Suprapubic skin (tissue), 4 donors: ENCODE measurements at regions not wholly inside any gene's neighbourhood (a gene's known extent, or its start where the extent isn't known, plus 50 kb on each side); places are given as distances from the start of the nearest gene placed in this dataset.
A peak's percentile ranks its signal among the peaks of the same experiment; 100 is the strongest.

Source experiments
- DNase-seq, 2 donors: peaks; one replicate each; pipeline ENCODE4 v3.0.0-alpha.2; 2019; ENCODE audit warnings: low spot score in 2 of 2
- H3K27ac ChIP-seq: fragments of 200-600 bp; sonication (generic); one replicate; pipeline ENCODE4 v1.5.1; 2019
- H3K27me3 ChIP-seq: fragments of 200-600 bp; sonication (generic); one replicate; pipeline ENCODE4 v1.5.1; 2019
- H3K36me3 ChIP-seq: fragments of 200-600 bp; sonication (generic); one replicate; pipeline ENCODE4 v1.5.1; 2019
- H3K4me1 ChIP-seq: fragments of 200-600 bp; sonication (generic); one replicate; pipeline ENCODE4 v1.5.1; 2019
- H3K4me3 ChIP-seq: fragments of 200-600 bp; sonication (generic); one replicate; pipeline ENCODE4 v1.5.1; 2019; ENCODE audit warnings: mild to moderate bottlenecking
- H3K9me3 ChIP-seq: fragments of 200-600 bp; sonication (generic); one replicate; pipeline ENCODE4 v1.5.1; 2019
- CTCF ChIP-seq, 2 donors: fragments of 200-600 bp in 1 of 2; fragments of 450-650 bp in 1 of 2; sonication (generic) in 1 of 2; IDR thresholded peaks; one replicate each; pipeline ENCODE4 v1.5.1; 2016 to 2019; ENCODE audit warnings: antibody characterized with exemption in 2 of 2, mild to moderate bottlenecking in 1 of 2, moderate library complexity in 1 of 2
- EP300 ChIP-seq: sonication (generic); formaldehyde crosslinking; IDR thresholded peaks from one replicate; pipeline ENCODE4 v1.6.1; 2017; ENCODE audit warnings: antibody characterized with exemption
- POLR2A ChIP-seq, 2 donors: fragments of 450-650 bp; IDR thresholded peaks; one replicate each; pipeline ENCODE4 v1.6.1; 2017; ENCODE audit warnings: antibody characterized with exemption in 2 of 2, mild to moderate bottlenecking in 2 of 2, moderate library complexity in 2 of 2
- POLR2AphosphoS5 ChIP-seq, 3 donors: sonication (generic); formaldehyde crosslinking; IDR thresholded peaks; one replicate each; pipeline ENCODE4 v1.6.1; 2017; ENCODE audit warnings: antibody characterized with exemption in 3 of 3
- WGBS: methylation state at CpG from one replicate; pipeline ENCODE4 v1.1.5; 2018; 5-methylcytosine and 5-hydroxymethylcytosine counted together

- no peak for DNase-seq
- Histone ChIP-seq H3K9me3 (no peaks in the 10 kb centered on the region), H3K27ac (no peak overlapping the region), H3K36me3 (no peaks in the 10 kb centered on the region), H3K27me3 (no peaks in the 10 kb centered on the region), H3K4me3 (no peak overlapping the region), H3K4me1 (peaks cover 5% of the 10 kb centered on the region)
- 91% methylated on average over 6 of the region's 6 CpGs for WGBS
- TF ChIP-seq EP300 = no peak
- no peak for TF ChIP-seq CTCF (IDR thresholded peaks at IDR 0.05)
- TF ChIP-seq POLR2A (IDR thresholded peaks at IDR 0.05) = no peak
- TF ChIP-seq POLR2AphosphoS5 (IDR thresholded peaks at IDR 0.05) = no peak
These were observed 60.3 kb upstream of the KLF3 start for GRCh38 chr4:38603652-38604051.

DNA sequence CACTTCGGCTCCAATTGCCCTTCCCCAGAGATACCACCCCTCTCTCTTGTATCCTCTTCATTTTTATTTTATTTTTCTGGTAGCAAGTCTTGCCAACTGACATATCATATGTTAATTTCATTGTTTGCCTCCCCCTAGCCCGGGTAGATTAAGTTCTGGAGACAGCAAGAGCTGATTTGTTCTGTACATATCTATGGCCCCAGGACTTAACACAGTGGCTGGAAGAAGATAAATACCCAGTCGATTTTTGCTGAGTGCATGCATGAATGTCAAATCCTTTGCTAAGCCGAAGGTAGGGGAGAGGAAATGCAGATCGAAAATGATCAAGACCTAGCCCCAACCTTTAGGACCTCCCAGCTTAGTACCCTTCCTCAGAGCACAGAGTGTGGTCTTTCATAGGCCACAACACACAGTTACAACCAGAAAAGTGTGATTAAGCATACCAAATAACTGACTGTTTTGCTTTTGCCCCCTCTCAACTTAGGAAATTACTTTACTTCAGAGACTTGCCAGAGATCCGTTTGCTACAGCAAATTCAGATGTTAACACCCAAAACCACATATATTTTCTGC lies 58.7 kb upstream of the KLF3 start:
- no peak overlapping the region for H3K27ac ChIP-seq
- no peaks in the 10 kb centered on the region for H3K36me3 ChIP-seq
- no peak overlapping the region for H3K4me3 ChIP-seq
- 70% methylated on average over 6 of the region's 6 CpGs for WGBS
- no peaks in the 10 kb centered on the region for H3K27me3 ChIP-seq
- DNase-seq = no peak
- peaks cover 14% of the 10 kb centered on the region for H3K4me1 ChIP-seq
- no peak for TF ChIP-seq CTCF (IDR thresholded peaks at IDR 0.05)
- H3K9me3 ChIP-seq = no peaks in the 10 kb centered on the region

DNA sequence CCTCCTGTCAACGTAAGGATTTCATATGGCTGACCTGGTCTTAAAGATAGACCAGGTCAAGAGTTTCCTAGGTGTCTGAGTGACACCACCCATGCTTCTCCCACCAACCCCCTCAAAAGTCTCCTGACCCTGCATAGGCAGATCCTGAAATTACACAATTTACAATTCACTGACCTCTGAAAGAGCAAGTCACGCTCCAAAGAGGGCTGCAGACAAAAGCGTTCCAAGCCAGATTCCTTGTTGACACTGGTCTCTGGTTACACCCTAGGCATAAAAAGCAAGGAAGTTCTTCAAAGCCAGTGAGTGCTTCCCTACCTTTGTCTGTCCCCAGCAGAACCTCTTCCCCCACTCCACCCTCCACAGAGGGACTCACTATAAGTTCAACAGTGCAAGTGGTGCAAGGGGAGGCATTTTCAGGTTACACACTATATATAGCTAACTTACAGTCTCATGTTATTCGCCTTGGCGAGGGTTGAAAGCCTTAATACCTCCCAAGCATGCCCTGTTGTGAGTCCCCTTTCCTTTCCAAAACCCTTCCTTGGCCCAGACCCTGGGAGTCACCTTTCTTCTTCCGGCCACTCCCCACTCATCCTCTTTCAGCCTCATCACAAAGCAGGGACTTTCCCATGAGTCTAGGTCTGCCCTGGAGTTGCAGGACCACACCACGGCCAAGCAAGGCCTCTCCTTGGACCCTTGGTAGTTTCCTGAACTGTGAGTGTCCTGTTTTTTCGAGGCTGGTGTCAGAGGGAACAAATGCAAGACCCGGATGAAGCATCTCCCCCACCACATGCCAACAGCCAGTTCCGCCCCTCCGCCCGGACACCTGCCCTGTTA lies 58.0 kb upstream of the KLF3 start:
- DNase-seq = no peak
- Histone ChIP-seq H3K9me3 (no peaks in the 10 kb centered on the region), H3K27ac (no peak overlapping the region), H3K4me1 (peaks cover 15% of the 10 kb centered on the region), H3K36me3 (no peaks in the 10 kb centered on the region), H3K27me3 (no peaks in the 10 kb centered on the region), H3K4me3 (no peak overlapping the region)
- TF ChIP-seq POLR2A (IDR thresholded peaks at IDR 0.05) (no peak), EP300 (no peak), POLR2AphosphoS5 (IDR thresholded peaks at IDR 0.05) (no peak), CTCF (IDR thresholded peaks at IDR 0.05) (no peak)
- WGBS = 88% methylated on average over 12 of the region's 12 CpGs

DNA sequence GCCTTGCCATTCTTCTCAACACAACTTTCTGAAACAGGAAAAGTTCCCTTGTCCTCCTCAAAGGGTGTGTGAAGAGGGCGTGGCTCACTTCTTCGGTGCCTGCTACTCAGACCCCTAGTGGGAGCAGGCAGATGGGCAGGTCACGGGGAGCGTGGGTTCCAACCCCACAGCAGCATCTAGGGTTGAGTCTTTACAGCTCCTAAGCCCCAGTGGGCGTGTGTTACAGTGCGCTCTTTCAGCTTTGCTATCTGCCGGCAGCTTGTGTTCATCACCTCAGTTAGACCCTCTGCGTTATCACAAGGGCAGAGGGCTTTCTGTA lies 57.5 kb upstream of the KLF3 start:
- no peak for DNase-seq
- Histone ChIP-seq H3K27ac (no peak overlapping the region), H3K9me3 (no peaks in the 10 kb centered on the region), H3K4me1 (peaks cover 21% of the 10 kb centered on the region), H3K36me3 (no peaks in the 10 kb centered on the region), H3K4me3 (no peak overlapping the region), H3K27me3 (no peaks in the 10 kb centered on the region)
- TF ChIP-seq CTCF (IDR thresholded peaks at IDR 0.05) (no peak), POLR2AphosphoS5 (IDR thresholded peaks at IDR 0.05) (no peak), EP300 (no peak), POLR2A (IDR thresholded peaks at IDR 0.05) (no peak)
- 93% methylated on average over 8 of the region's 8 CpGs for WGBS

GRCh38 chr4:38609614-38610013 lies 54.4 kb upstream of the KLF3 start:
- Histone ChIP-seq H3K36me3 (no peaks in the 10 kb centered on the region), H3K4me1 (peaks cover 41% of the 10 kb centered on the region), H3K27ac (peak overlapping the region; percentile 18), H3K27me3 (no peaks in the 10 kb centered on the region), H3K9me3 (no peaks in the 10 kb centered on the region), H3K4me3 (no peak overlapping the region)
- TF ChIP-seq POLR2AphosphoS5 (IDR thresholded peaks at IDR 0.05) (no peak), CTCF (IDR thresholded peaks at IDR 0.05) (no peak), POLR2A (IDR thresholded peaks at IDR 0.05) (no peak), EP300 (no peak)
- WGBS = 58% methylated on average over 3 of the region's 3 CpGs
- DNase-seq = no peak
